Esophagus squamous epithelium (tissue), 5 donors: ENCODE measurements at regions not wholly inside any gene's neighbourhood (a gene's known extent, or its start where the extent isn't known, plus 50 kb on each side); places are given as distances from the start of the nearest gene placed in this dataset.

ENCODE experiments used
- DNase-seq: peaks from one replicate; lab custom pipeline; 2025; lab: John Stamatoyannopoulos, UW
- H3K27ac ChIP-seq, 4 donors: fragments of 200-600 bp; sonication (generic); one replicate each; pipeline ENCODE4 v1.5.1; 2016 to 2019; ENCODE audit warnings: mild to moderate bottlenecking in 1 of 4
- H3K27me3 ChIP-seq, 4 donors: fragments of 200-600 bp; sonication (generic); 1 replicate in 3 of 4; 2 replicates in 1 of 4; pipeline versions ENCODE4 v1.5.1 to v1.6.0; 2017 to 2021; ENCODE audit warnings: antibody characterized with exemption in 1 of 4
- H3K36me3 ChIP-seq, 3 donors: fragments of 200-600 bp; sonication (generic); one replicate each; pipeline ENCODE4 v1.5.1; 2016 to 2019
- H3K4me1 ChIP-seq, 3 donors: fragments of 200-600 bp; sonication (generic); one replicate each; pipeline ENCODE4 v1.5.1; 2017 to 2019
- H3K4me3 ChIP-seq, 4 donors: fragments of 200-600 bp; sonication (generic); 1 replicate in 3 of 4; 2 replicates in 1 of 4; pipeline ENCODE4 v1.5.1; 2016 to 2019; ENCODE audit warnings: mild to moderate bottlenecking in 2 of 4, moderate library complexity in 1 of 4
- H3K9me3 ChIP-seq, 3 donors: fragments of 200-600 bp; sonication (generic); one replicate each; pipeline ENCODE4 v1.5.1; 2016 to 2019
- POLR2A ChIP-seq, 4 donors: fragments of 450-650 bp; IDR thresholded peaks; one replicate each; pipeline ENCODE4 v1.6.1; 2017; ENCODE audit warnings: antibody characterized with exemption in 4 of 4, mild to moderate bottlenecking in 4 of 4, moderate library complexity in 3 of 4
- WGBS, 2 donors: methylation state at CpG; one replicate each; pipeline ENCODE4 v1.1.5; 2018; 5-methylcytosine and 5-hydroxymethylcytosine counted together
- intact Hi-C: fragments of 100-400 bp; cut with DNase I; formaldehyde crosslinking; loops from one replicate; pipeline ENCODE4 v1.15.0; 2022
- TF ChIP-seq, protein P1 (sequence below), 6 experiments: fragments of 450-650 bp in 4 of 6; fragments of 200-600 bp in 2 of 6; sonication (generic) in 2 of 6; IDR thresholded peaks; one replicate each; pipeline ENCODE4 v1.5.1; 2016 to 2019; ENCODE audit warnings: antibody characterized with exemption in 6 of 6, mild to moderate bottlenecking in 4 of 6, moderate library complexity in 4 of 6
- donor health status: DM: yes; HTN: yes; CAD: no.

DNA sequence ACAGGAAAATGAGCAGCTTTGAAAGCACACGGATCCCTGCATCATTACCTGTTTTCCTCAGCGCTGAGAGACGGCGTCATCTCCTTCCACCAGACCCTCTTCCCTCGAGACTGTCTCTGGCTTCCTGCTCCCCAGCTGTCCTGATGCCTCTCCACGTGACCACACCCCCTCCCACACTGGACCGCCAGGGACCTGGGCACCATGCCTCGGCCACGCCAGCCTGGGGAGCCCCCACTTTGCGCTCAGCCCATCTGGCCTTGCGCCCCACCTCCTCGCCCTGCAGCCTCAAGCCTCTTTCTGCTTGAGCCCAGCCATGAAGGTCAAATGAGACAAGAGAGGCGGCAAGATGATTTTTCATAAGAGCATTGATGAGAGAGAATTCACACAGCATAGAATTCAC is 66.0 kb upstream of the ACKR3 start:
- H3K9me3 ChIP-seq: no peaks in the 10 kb centered on the region
- no peak overlapping the region for H3K4me3 ChIP-seq
- WGBS, 2 donors: 69 to 72% methylated on average over 10 to 13 of the region's 13 CpGs
- H3K27me3 ChIP-seq: peaks cover 0 to 41% (median 0%) of the 10 kb centered on the region in 4 donors
- DNase-seq: no peak
- peaks cover 0 to 10% (median 0%) of the 10 kb centered on the region in 3 donors for H3K4me1 ChIP-seq
- no peaks in the 10 kb centered on the region for H3K36me3 ChIP-seq
- TF ChIP-seq POLR2A (IDR thresholded peaks at IDR 0.05): no peak
- TF ChIP-seq, protein P1, sequence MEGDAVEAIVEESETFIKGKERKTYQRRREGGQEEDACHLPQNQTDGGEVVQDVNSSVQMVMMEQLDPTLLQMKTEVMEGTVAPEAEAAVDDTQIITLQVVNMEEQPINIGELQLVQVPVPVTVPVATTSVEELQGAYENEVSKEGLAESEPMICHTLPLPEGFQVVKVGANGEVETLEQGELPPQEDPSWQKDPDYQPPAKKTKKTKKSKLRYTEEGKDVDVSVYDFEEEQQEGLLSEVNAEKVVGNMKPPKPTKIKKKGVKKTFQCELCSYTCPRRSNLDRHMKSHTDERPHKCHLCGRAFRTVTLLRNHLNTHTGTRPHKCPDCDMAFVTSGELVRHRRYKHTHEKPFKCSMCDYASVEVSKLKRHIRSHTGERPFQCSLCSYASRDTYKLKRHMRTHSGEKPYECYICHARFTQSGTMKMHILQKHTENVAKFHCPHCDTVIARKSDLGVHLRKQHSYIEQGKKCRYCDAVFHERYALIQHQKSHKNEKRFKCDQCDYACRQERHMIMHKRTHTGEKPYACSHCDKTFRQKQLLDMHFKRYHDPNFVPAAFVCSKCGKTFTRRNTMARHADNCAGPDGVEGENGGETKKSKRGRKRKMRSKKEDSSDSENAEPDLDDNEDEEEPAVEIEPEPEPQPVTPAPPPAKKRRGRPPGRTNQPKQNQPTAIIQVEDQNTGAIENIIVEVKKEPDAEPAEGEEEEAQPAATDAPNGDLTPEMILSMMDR (IDR thresholded peaks at IDR 0.05): no peak
- intact Hi-C loops: no loop called here
- no peak overlapping the region for H3K27ac ChIP-seq

DNA sequence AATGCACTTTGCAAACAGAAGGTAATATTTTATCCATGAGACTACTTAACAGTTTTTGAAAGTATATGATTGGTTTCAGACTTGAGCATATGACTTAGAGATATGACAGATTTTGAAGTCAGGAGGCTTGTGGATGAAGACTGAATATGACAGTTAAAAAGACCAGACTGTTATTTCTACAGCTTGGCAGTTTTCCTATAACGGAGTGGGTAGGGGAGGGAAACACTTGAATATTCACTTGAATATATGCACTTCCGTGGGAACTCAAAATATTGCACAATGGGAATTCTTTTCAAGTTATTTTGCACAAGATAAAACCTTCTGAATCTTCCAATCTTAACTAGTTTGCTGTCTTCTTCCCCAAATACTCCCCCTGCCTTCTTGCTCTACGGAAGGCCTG is 64.6 kb upstream of the ACKR3 start:
- Histone ChIP-seq H3K36me3 (no peaks in the 10 kb centered on the region), H3K9me3 (no peaks in the 10 kb centered on the region), H3K27me3 (peaks cover 0 to 42% (median 0%) of the 10 kb centered on the region in 4 donors), H3K4me3 (no peak overlapping the region), H3K4me1 (peaks cover 0 to 10% (median 0%) of the 10 kb centered on the region in 3 donors), H3K27ac (no peak overlapping the region)
- TF ChIP-seq POLR2A (IDR thresholded peaks at IDR 0.05): no peak
- TF ChIP-seq, protein P1 (IDR thresholded peaks at IDR 0.05): no peak
- intact Hi-C loops: no loop called here
- no peak for DNase-seq
- 74 to 85% methylated on average over 3 of the region's 3 CpGs for WGBS, 2 donors

DNA sequence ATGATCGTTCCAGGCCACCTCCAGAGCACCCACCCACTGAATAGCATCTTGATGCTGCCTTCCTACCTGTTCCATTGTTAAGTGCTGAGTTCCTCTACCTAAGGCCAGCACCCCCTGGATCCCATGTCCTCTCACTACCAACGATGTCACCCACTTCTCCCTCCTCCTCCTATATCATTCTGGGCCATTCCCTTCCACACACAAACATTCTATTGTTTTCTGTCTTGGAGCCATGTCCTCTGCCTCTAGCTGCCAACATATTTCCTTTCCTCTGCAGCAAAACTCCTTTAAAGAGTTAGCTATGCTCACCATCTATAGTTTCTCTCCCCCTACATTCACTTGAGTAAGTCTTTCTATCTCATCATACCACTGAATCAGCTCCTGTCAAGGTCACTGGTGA is 64.0 kb upstream of the ACKR3 start:
- H3K4me3 ChIP-seq: no peak overlapping the region
- intact Hi-C loops: no loop called here
- DNase-seq: no peak
- 57 to 69% methylated on average over 2 of the region's 2 CpGs for WGBS, 2 donors
- TF ChIP-seq, protein P1 (IDR thresholded peaks at IDR 0.05): no peak
- no peak for TF ChIP-seq POLR2A (IDR thresholded peaks at IDR 0.05)
- H3K27me3 ChIP-seq: peaks cover 0 to 42% (median 0%) of the 10 kb centered on the region in 4 donors
- H3K27ac ChIP-seq: no peak overlapping the region
- H3K9me3 ChIP-seq: no peaks in the 10 kb centered on the region
- H3K4me1 ChIP-seq: peaks cover 0 to 10% (median 0%) of the 10 kb centered on the region in 3 donors
- H3K36me3 ChIP-seq: no peaks in the 10 kb centered on the region

DNA sequence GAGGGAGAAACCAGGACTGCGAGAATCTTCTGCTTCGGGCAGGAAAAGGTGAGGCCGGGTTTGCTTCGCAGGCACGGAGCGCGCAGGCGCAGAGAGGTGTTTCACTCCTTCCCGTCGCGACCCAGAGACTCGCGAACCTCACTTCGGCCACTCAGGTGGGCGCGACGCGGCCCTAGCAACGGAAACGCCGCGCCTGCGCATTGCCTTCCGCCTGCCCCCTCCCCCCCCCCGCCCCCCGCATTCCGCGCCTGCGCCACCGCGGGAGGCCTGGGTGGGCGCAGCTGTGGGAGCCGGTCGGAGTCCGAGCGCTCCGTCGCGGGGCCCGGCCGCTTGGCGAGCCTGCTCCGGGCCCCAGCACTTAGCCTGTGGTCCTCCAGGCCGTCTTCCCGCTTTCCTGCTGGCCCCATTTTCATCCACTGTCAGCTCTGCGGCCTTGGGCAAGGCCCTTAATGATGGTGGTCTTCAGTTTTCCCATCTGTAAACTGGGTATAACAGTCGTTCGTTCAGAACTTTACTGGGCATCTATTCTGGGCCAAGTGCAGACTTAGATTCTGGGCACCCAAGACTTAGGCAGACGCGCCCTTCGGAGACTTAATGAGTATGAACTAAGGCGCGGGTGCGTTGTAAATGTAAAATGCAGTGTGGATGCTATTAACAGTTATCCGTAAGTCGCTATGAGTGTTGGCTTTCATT is 62.1 kb upstream of the ACKR3 start:
- no peak for TF ChIP-seq POLR2A (IDR thresholded peaks at IDR 0.05)
- TF ChIP-seq, protein P1 (IDR thresholded peaks at IDR 0.05): no peak
- Histone ChIP-seq H3K27me3 (peaks cover 0 to 42% (median 0%) of the 10 kb centered on the region in 4 donors), H3K4me3 (peak overlapping the region; percentile 42 to 70 (median 46)), H3K36me3 (no peaks in the 10 kb centered on the region), H3K27ac (no peak overlapping the region), H3K4me1 (peaks cover 0 to 12% (median 0%) of the 10 kb centered on the region in 3 donors), H3K9me3 (no peaks in the 10 kb centered on the region)
- intact Hi-C loops: no loop called here
- WGBS, 2 donors: 58 to 98% methylated on average over 8 to 20 of the region's 56 CpGs
- DNase-seq: no peak

DNA sequence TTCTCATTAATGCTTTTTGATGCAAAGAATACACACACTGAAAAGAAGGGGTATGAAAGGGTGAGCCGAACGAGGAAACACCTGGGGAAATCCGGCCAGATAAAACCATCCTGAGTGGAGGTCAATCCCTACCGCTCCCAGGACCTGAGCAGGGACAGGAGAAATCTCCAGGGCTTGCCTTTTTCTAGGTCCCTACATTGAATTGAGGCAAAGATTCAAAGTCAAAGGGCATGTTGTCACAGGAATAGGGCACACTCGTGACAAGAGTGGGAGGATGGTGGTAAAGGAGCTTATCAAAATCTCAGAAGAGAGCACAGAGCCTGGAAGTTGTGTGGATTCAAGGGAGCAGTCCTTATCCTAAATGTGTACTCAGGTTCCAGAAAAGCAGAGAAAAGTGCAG is 61.2 kb upstream of the ACKR3 start:
- Histone ChIP-seq H3K4me3 (no peak overlapping the region), H3K9me3 (no peaks in the 10 kb centered on the region), H3K36me3 (no peaks in the 10 kb centered on the region), H3K4me1 (peaks cover 0 to 21% (median 0%) of the 10 kb centered on the region in 3 donors), H3K27me3 (peaks cover 0 to 42% (median 0%) of the 10 kb centered on the region in 4 donors), H3K27ac (no peak overlapping the region)
- 79 to 85% methylated on average over 5 of the region's 5 CpGs for whole genome bisulfite sequencing, 2 donors
- intact Hi-C loops: no loop called here
- DNase-seq: no peak
- no peak for TF ChIP-seq POLR2A (IDR thresholded peaks at IDR 0.05)
- TF ChIP-seq, protein P1 (IDR thresholded peaks at IDR 0.05): no peak
